ENCODE measurements at regions not wholly inside any gene's neighbourhood (a gene's known extent, or its start where the extent isn't known, plus 50 kb on each side); places are given as distances from the start of the nearest gene placed in this dataset.

GRCh38 chr3:124313621-124314020, 321.7 kb upstream of the ROPN1 start:
- TF ChIP-seq, protein P1, sequence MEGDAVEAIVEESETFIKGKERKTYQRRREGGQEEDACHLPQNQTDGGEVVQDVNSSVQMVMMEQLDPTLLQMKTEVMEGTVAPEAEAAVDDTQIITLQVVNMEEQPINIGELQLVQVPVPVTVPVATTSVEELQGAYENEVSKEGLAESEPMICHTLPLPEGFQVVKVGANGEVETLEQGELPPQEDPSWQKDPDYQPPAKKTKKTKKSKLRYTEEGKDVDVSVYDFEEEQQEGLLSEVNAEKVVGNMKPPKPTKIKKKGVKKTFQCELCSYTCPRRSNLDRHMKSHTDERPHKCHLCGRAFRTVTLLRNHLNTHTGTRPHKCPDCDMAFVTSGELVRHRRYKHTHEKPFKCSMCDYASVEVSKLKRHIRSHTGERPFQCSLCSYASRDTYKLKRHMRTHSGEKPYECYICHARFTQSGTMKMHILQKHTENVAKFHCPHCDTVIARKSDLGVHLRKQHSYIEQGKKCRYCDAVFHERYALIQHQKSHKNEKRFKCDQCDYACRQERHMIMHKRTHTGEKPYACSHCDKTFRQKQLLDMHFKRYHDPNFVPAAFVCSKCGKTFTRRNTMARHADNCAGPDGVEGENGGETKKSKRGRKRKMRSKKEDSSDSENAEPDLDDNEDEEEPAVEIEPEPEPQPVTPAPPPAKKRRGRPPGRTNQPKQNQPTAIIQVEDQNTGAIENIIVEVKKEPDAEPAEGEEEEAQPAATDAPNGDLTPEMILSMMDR (IDR thresholded peaks at IDR 0.05): no peak
- TF ChIP-seq POLR2A (IDR thresholded peaks at IDR 0.05): no peak

Data from Peyer's patch (tissue), 4 donors.